Gastroesophageal sphincter (tissue), 3 donors: ENCODE measurements at regions not wholly inside any gene's neighbourhood (a gene's known extent, or its start where the extent isn't known, plus 50 kb on each side); places are given as distances from the start of the nearest gene placed in this dataset.

ENCODE experiments used
- CTCF ChIP-seq, 4 experiments: fragments of 200-600 bp in 2 of 4; fragments of 450-650 bp in 2 of 4; sonication (generic) in 1 of 4; IDR thresholded peaks; one replicate each; pipeline ENCODE4 v1.5.1; 2017 to 2019; ENCODE audit warnings: antibody characterized with exemption in 4 of 4, mild to moderate bottlenecking in 2 of 4, moderate library complexity in 2 of 4
- EP300 ChIP-seq: sonication (generic); formaldehyde crosslinking; IDR thresholded peaks from one replicate; pipeline ENCODE4 v1.6.1; 2017; ENCODE audit warnings: antibody characterized with exemption, mild to moderate bottlenecking
- POLR2A ChIP-seq, 2 donors: fragments of 450-650 bp; IDR thresholded peaks; one replicate each; pipeline ENCODE4 v1.6.1; 2017; ENCODE audit warnings: antibody characterized with exemption in 2 of 2, mild to moderate bottlenecking in 2 of 2, moderate library complexity in 1 of 2
- POLR2AphosphoS5 ChIP-seq: sonication (generic); formaldehyde crosslinking; IDR thresholded peaks from one replicate; pipeline ENCODE4 v1.6.1; 2017; ENCODE audit warnings: antibody characterized with exemption

- TF ChIP-seq CTCF (IDR thresholded peaks at IDR 0.05) (no peak), POLR2A (IDR thresholded peaks at IDR 0.05) (no peak), EP300 (no peak), POLR2AphosphoS5 (no peak)
Measured at GRCh38 chr9:23342291-23342690, 483.7 kb downstream of the ELAVL2 start.
